Smooth muscle cell (in vitro differentiated cells): ENCODE measurements at regions not wholly inside any gene's neighbourhood (a gene's known extent, or its start where the extent isn't known, plus 50 kb on each side); places are given as distances from the start of the nearest gene placed in this dataset.

ENCODE experiments used
- DNase-seq: peaks from one replicate; lab custom pipeline; 2025; ENCODE audit not compliant: unreplicated experiment; lab: John Stamatoyannopoulos, UW
- H2AFZ ChIP-seq: fragments of 200-600 bp; sonication (generic); 2 replicates; pipeline ENCODE4 v1.6.0; 2016; ENCODE audit warnings: antibody characterized with exemption, low read depth, mild to moderate bottlenecking
- H3F3A ChIP-seq: fragments of 200-600 bp; sonication (generic); 2 replicates; pipeline ENCODE4 v1.6.0; 2017; ENCODE audit warnings: antibody characterized with exemption, low read depth
- H3K27ac ChIP-seq: fragments of 200-600 bp; sonication (generic); 2 replicates; pipeline ENCODE4 v1.5.1; 2016; ENCODE audit warnings: low read depth, mild to moderate bottlenecking
- H3K27me3 ChIP-seq: fragments of 200-600 bp; sonication (generic); 2 replicates; pipeline ENCODE4 v1.6.1; 2016; ENCODE audit warnings: low read depth, mild to moderate bottlenecking
- H3K36me3 ChIP-seq: fragments of 200-600 bp; sonication (generic); 2 replicates; pipeline ENCODE4 v1.5.1; 2016; ENCODE audit warnings: low read depth
- H3K4me1 ChIP-seq: fragments of 200-600 bp; sonication (generic); 2 replicates; pipeline ENCODE4 v1.5.1; 2016; ENCODE audit warnings: low read depth
- H3K4me2 ChIP-seq: fragments of 200-600 bp; sonication (generic); 2 replicates; pipeline ENCODE4 v1.6.0; 2016; ENCODE audit warnings: mild to moderate bottlenecking
- H3K4me3 ChIP-seq: fragments of 200-600 bp; sonication (generic); 2 replicates; pipeline ENCODE4 v1.5.1; 2016; ENCODE audit warnings: mild to moderate bottlenecking
- H3K79me2 ChIP-seq: fragments of 200-600 bp; sonication (generic); 2 replicates; pipeline ENCODE4 v1.6.0; 2016; ENCODE audit warnings: low read depth, mild to moderate bottlenecking
- H3K9ac ChIP-seq: fragments of 200-600 bp; sonication (generic); 2 replicates; pipeline ENCODE4 v1.6.0; 2016; ENCODE audit warnings: low read depth
- H3K9me3 ChIP-seq: fragments of 200-600 bp; sonication (generic); replicated peaks from 2 replicates; pipeline ENCODE4 v1.5.1; 2016; ENCODE audit warnings: low read depth
- H4K20me1 ChIP-seq: fragments of 200-600 bp; sonication (generic); 2 replicates; pipeline ENCODE4 v1.6.0; 2016; ENCODE audit warnings: low read depth
- WGBS: methylation state at CpG from one replicate; pipeline ENCODE4 v1.1.7; 2016; ENCODE audit warnings: low lambda C conversion rate; 5-methylcytosine and 5-hydroxymethylcytosine counted together
- TF ChIP-seq, protein P1 (sequence below): fragments of 200-600 bp; sonication (generic); IDR thresholded peaks from 2 replicates; pipeline ENCODE4 v1.5.1; 2017; ENCODE audit warnings: borderline replicate concordance, mild to moderate bottlenecking, antibody characterized with exemption; ENCODE audit not compliant: insufficient read depth, poor library complexity, severe bottlenecking

DNA sequence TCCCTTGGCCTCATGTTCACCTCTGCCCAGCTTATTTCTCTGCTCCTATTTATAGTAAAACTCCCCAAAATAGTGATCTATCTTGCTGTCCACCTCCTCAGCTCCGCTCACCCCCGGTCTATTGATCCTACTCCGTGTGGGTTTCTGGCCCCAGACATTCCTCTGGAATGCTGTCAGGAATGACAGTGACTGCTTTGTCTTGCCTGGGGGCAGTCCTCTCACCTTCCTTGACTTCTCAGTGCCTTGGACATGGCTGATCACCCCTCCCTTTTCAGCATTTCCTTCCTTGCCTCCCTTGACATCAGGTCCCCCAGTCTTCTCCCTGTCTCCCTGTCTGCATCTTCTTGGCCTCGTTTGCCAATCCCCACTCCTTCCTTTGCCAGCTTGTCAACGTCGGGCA lies 108.1 kb upstream of the BACE2 start:
- no peaks in the 10 kb centered on the region for H3K36me3 ChIP-seq
- TF ChIP-seq, protein P1, sequence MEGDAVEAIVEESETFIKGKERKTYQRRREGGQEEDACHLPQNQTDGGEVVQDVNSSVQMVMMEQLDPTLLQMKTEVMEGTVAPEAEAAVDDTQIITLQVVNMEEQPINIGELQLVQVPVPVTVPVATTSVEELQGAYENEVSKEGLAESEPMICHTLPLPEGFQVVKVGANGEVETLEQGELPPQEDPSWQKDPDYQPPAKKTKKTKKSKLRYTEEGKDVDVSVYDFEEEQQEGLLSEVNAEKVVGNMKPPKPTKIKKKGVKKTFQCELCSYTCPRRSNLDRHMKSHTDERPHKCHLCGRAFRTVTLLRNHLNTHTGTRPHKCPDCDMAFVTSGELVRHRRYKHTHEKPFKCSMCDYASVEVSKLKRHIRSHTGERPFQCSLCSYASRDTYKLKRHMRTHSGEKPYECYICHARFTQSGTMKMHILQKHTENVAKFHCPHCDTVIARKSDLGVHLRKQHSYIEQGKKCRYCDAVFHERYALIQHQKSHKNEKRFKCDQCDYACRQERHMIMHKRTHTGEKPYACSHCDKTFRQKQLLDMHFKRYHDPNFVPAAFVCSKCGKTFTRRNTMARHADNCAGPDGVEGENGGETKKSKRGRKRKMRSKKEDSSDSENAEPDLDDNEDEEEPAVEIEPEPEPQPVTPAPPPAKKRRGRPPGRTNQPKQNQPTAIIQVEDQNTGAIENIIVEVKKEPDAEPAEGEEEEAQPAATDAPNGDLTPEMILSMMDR, result no peak
- H3K4me2 ChIP-seq, result no peak overlapping the region
- no peaks in the 10 kb centered on the region for H3K79me2 ChIP-seq
- no peaks in the 10 kb centered on the region for H3K9me3 ChIP-seq
- no peaks in the 10 kb centered on the region for H3F3A ChIP-seq
- no peak for DNase-seq
- no peak overlapping the region for H3K27ac ChIP-seq
- no peaks in the 10 kb centered on the region for H4K20me1 ChIP-seq
- no peak overlapping the region for H3K4me3 ChIP-seq
- H2AFZ ChIP-seq, result no peak overlapping the region
- 67% methylated on average over 6 of the region's 6 CpGs for WGBS
- no peaks in the 10 kb centered on the region for H3K4me1 ChIP-seq
- no peaks in the 10 kb centered on the region for H3K27me3 ChIP-seq
- no peak overlapping the region for H3K9ac ChIP-seq

DNA sequence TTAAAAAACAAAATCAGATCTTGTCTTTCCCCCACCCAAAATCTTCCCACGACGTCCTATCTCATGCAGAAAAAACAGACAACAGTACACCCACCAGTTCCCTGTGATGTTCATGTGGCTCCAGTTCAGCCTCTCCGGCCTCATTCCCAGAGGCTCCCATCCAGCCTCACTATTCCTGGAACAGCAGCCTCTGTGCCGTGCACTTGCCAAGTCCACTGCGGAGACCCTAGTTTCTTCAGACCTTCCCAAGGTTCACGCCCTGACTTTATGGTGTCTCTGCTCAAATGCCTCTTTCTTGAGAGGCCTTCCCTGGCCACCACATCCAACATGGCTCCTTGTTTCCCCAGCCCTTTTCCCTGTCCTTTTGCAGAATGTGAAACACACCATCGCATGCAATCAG lies 106.3 kb upstream of the BACE2 start:
- Histone ChIP-seq H3K27me3 (no peaks in the 10 kb centered on the region), H3K27ac (no peak overlapping the region), H3K4me2 (no peak overlapping the region), H4K20me1 (no peaks in the 10 kb centered on the region), H3K9ac (no peak overlapping the region), H3K9me3 (no peaks in the 10 kb centered on the region), H2AFZ (no peak overlapping the region), H3K4me1 (no peaks in the 10 kb centered on the region), H3F3A (no peaks in the 10 kb centered on the region), H3K79me2 (no peaks in the 10 kb centered on the region), H3K36me3 (no peaks in the 10 kb centered on the region), H3K4me3 (no peak overlapping the region)
- TF ChIP-seq, protein P1, result no peak
- 95% methylated on average over 7 of the region's 7 CpGs for WGBS
- DNase-seq, result no peak

- 88% methylated on average over 12 of the region's 12 CpGs for WGBS
- no peak overlapping the region for H3K4me2 ChIP-seq
These were observed 103.6 kb upstream of the BACE2 start for GRCh38 chr21:41064334-41064791.

GRCh38 chr21:41064951-41065350 lies 103.0 kb upstream of the BACE2 start:
- Histone ChIP-seq H3K27ac (no peak overlapping the region), H3K4me1 (no peaks in the 10 kb centered on the region), H3F3A (no peaks in the 10 kb centered on the region), H3K9ac (no peak overlapping the region), H3K4me2 (no peak overlapping the region), H2AFZ (no peak overlapping the region), H3K27me3 (no peaks in the 10 kb centered on the region), H3K36me3 (no peaks in the 10 kb centered on the region), H3K4me3 (no peak overlapping the region), H4K20me1 (no peaks in the 10 kb centered on the region), H3K9me3 (no peaks in the 10 kb centered on the region), H3K79me2 (no peaks in the 10 kb centered on the region)
- DNase-seq, result no peak
- TF ChIP-seq, protein P1, result no peak
- WGBS, result 96% methylated on average over 8 of the region's 8 CpGs

More at GRCh38 chr21:41064334-41064791, 103.6 kb upstream of the BACE2 start:
- TF ChIP-seq, protein P1, result no peak
- H3K9me3 ChIP-seq, result no peaks in the 10 kb centered on the region
- H3K4me3 ChIP-seq, result no peak overlapping the region
- H2AFZ ChIP-seq, result no peak overlapping the region
- H3K9ac ChIP-seq, result no peak overlapping the region
- H3K27me3 ChIP-seq, result no peaks in the 10 kb centered on the region
- no peaks in the 10 kb centered on the region for H4K20me1 ChIP-seq
- no peaks in the 10 kb centered on the region for H3K79me2 ChIP-seq
- H3K4me1 ChIP-seq, result no peaks in the 10 kb centered on the region
- no peak for DNase-seq
- H3K36me3 ChIP-seq, result no peaks in the 10 kb centered on the region
- H3F3A ChIP-seq, result no peaks in the 10 kb centered on the region
- H3K27ac ChIP-seq, result no peak overlapping the region
